HG03103 (cell line): ENCODE measurements at regions not wholly inside any gene's neighbourhood (a gene's known extent, or its start where the extent isn't known, plus 50 kb on each side); places are given as distances from the start of the nearest gene placed in this dataset.
"Not testable (repeated sequence)": the region's sequence is repeated elsewhere in the genome, so short reads cannot be mapped to it uniquely, and the experiment has no call there.

Experiments used
- ATAC-seq: cut with Tn5 transposase; IDR thresholded peaks from one replicate; pipeline ENCODE4 v1.9.1; 2021; ENCODE audit warnings: low read depth; ENCODE audit not compliant: unreplicated experiment

DNA sequence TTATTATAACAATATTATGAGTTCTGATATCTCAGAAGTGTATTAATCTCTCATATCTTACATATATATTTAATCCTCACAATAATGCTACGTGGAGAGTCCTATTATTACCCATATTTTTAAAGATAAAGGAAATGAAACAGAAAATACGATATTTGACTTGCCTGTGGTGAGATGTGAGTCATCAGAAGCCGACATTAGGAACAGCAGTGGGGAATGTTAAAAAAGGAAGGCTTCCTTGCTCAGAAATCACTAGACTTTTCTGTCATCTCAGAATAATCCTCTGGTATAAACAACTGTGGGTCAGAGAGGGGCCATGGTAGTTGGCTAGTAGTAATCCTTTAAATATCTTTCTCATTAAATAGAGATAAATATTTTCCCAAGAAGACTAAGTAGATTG, 402.3 kb upstream of the PCDH15 start:
- peak; percentile 76 for ATAC-seq

DNA sequence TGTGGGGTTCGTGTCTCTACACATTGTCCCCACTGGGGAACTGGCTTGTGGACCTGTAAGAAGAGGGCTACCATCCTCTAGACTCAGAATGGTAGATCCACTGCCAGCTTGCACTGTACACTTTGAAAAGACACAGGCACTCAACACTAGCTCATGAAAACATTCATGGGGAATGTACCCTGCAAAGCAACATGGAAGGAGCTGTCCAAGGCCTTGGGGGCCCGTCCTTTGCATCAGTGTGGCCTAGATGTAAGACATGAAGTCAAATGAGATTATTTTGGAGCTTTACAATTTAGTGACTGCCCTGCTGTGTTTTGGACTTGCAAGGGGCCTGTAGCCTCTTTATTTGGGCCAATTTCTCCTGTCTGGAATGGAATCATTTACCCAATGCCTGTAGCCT, 399.0 kb upstream of the PCDH15 start:
- ATAC-seq = no peak

DNA sequence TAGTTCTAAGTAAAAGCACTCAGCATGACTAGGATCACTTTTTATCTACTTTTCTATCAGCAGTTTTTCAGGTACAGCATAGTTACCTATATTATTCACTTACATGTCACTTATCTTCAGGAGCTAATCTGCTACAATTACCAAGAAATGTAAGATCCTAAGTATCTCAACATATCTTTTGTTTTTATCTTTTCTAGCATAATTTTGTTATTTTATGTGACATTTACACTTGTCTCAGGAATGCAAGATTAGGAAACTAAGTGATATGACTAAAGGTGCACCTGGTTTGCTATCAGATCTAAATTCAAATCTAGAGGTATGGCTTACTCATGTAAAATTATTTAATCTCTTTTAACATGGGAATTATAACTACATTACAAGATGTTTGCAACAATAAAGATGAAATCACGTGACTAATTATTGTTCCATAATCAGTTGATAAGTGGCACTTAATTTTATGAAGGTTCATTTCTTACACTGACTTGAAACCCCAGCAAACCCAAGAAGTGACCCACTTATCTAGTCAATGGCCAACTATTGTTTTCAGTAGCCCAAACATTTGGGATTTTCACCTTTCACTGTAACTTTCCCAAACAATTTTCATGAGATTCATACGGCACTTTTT, 390.3 kb upstream of the PCDH15 start:
- ATAC-seq = no peak

DNA sequence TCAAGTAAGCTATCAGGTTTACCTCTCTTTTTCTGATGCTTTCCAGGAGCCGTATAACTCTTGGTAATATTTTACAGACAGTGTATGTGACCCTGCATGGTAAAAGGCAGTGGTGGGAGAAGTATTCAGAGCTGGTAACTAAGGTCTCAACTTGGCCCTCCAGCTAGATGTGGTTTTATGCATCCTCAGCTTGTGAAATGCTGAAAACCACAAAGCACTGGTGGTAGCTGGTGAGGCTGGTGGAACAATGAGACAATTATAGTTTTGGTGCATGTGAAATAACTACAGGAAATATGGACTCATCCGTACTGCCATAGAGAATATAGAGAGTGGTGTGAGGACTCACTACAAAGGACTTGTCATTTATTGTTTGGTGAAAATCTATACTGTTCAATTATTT, 383.0 kb upstream of the PCDH15 start:
- ATAC-seq = no peak

DNA sequence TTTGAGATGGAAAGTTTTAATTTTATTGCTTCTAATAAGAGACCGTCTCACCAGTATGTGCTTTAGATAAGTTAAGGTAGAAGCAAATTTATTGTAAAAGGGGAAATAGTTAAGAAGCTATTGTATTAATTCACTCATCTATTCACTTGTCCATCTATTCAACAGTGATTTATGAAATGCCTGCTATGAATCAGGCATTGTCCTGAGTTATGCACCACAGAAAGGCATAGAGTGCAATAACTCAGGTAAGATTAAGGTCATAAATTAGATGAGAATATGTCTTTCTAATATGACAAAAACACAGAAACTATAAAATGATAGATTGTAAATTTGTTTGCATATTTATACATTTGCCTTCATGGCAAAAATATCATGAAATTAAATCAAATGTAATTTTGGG, 379.3 kb upstream of the PCDH15 start:
- ATAC-seq = no peak

DNA sequence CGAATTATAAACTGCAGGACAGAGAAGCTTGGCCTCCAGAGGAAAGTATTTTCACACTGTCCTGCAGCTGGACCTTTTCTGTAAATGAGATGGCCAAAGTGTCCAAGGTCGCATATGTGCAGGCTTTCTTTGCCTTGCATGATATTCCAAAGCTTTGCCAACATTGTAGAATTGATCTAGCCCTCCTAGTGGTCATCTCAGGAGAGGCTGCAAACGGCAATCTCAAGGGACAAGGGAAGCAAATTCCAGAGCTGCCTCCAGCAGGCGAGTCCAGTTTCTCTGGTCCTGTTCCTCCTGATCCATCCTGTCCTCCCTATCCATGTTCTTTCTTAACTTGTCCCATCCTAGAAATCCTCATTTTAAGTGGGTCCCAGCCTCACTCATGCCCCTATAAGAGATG, 373.4 kb upstream of the PCDH15 start:
- ATAC-seq = no peak

DNA sequence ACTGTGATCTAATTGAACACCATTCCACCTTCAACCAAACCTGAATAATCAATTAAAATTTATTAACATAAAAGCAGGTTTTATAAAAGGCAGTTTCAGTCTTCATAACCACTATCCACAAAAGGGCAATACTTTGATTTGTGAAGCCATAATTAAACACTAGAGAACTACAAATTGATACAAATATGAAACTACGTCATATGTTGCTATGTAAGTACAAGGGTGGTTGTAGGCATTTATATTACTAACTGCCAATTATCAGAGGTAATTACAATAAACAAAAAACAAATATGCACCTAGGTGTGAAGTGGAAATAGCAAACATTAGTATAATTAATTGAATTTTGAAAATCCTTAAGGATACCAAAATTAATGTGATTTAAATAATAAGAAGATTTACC, 368.5 kb upstream of the PCDH15 start:
- ATAC-seq = no peak

- ATAC-seq = no peak
These were observed 367.3 kb upstream of the PCDH15 start for GRCh38 chr10:55168343-55168742.

DNA sequence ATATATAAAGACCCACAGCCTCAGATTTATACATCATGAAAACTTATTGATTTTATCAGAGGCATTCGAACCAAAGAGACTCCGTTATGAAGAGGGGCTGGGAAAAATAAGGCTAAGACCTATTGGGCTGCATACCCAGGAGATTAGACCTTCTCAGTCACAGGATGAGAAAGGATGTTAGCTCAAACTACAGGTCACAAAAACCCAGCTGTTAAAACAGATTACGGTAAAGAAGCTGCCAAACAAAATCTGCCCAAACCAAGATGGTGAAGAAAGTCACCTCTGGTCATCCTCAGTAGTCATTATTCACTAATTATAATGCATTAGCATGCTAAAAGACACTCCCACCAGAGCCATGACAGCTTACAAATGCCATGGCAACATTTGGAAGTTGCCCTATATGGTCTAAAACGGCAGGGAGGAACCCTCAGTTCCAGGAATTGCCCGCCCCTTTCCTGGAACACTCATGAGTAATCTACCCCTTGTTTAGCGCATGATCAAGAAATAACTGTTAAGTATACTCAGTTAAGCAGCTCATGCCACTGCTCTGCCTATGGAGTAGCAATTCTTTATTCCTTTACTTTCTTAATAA, 362.5 kb upstream of the PCDH15 start:
- ATAC-seq = no peak

DNA sequence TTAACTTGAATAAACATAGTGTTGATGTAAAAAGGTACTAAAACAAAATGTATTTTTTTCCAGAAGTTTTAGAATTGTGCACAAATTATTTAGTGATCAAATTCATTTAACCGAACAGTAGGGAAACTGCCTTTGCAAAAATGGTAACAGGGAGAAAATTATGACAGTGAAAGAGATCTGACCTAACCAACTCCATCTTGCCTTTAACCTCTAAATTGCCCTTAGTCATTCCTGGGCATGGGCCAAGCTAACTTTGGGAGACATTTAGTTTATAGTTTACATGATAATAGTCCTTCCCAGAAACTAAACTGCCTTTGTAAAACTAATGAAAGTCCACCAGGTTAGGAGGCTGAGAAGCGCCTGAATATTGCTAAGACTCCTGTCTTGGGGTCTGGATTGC, 361.3 kb upstream of the PCDH15 start:
- ATAC-seq = not testable (repeated sequence)

- no peak for ATAC-seq
These were observed 359.7 kb upstream of the PCDH15 start for GRCh38 chr10:55160655-55161283.

DNA sequence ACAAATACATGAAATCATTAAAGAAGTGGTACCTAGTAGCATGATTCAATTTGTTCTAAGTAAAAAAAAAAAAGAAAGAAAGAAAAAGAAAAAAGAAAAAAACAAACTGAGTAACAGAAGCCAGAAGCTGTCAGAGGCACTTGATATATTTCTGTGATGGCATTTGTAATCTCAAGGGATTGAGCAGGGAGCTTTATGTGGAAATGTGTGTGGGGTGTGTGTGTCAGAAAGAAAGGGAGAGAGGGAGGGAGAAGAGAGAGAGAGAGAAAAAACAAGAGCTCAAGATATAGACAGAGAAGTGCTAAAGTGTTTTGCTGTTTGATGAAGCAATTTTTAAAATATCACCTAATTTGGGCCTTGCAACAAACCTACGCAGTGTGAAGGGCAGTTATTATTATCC, 357.6 kb upstream of the PCDH15 start:
- ATAC-seq = no peak

GRCh38 chr10:55146032-55146431, 345.0 kb upstream of the PCDH15 start:
- ATAC-seq = no peak

- ATAC-seq = no peak
These were observed 343.0 kb upstream of the PCDH15 start for GRCh38 chr10:55144001-55144400.

DNA sequence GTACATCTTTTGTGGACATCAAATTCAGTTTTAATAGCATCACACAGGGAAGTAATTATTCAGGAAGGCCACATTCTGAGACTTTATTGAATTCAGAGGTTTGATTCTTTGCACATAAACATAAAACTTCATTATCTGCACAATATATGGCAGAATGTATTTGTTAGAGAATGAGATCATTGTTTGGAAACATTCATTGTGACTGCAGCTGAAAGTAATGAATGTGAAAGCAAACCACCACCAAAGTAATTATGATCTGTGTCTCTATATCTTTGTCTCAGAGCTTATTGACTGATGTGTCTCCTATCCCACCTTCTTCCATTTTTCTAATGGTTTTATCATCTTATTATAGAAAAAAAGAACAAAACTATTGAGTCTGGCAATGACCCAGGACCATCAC, 340.9 kb upstream of the PCDH15 start:
- no peak for ATAC-seq

GRCh38 chr10:55137063-55137462, 336.0 kb upstream of the PCDH15 start:
- no peak for ATAC-seq

- ATAC-seq = no peak
These were observed 303.7 kb upstream of the PCDH15 start for GRCh38 chr10:55104738-55105137.

DNA sequence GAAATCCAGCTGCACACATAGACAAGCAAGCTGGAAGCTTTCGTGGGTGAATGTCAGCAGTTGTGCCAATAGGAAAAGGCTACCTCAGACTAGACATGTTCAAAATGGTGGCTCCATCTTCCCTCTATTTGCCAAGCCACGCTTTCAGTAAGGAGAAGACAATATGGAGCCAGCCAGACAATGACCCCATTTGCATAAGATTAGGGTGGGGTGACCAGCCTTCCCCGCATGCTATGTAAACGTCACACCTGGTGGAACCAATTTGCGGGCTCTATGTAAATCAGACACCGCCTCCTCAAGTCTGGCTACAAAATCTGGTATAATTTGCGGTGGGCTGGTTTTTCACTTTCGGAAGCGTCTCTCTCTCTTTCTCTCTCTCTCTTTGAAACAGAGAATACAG, 297.4 kb upstream of the PCDH15 start:
- ATAC-seq = no peak

GRCh38 chr10:55091691-55092328, 290.8 kb upstream of the PCDH15 start:
- peak; percentile 54 for ATAC-seq

- ATAC-seq = no peak
These were observed 277.1 kb upstream of the PCDH15 start for GRCh38 chr10:55078121-55078520.

DNA sequence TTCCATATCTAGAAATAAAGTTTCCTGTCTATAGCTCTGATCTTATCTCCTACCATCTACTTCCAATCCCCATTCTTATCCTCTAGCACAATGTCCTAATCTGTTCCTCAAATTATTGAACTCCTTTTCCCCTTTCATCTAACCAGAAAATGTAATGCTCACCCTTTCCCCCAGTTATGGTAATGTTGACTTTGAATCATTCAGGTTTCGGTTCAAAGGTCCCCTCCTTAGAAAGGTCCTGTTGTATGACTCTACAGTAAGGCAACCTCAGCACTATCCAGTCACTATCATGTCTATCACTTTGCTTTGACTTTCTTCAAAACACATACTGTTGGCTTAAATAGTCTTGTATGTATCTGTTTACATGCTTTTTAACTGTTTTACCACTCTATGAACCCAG, 264.2 kb upstream of the PCDH15 start:
- no peak for ATAC-seq

GRCh38 chr10:55063811-55064210, 262.8 kb upstream of the PCDH15 start:
- ATAC-seq = no peak
